NCI-H526 treated with DMSO at 0.1 percent for 48 hours (cell line): ENCODE measurements at regions not wholly inside any gene's neighbourhood (a gene's known extent, or its start where the extent isn't known, plus 50 kb on each side); places are given as distances from the start of the nearest gene placed in this dataset.
"Not testable (repeated sequence)": the region's sequence is repeated elsewhere in the genome, so short reads cannot be mapped to it uniquely, and the experiment has no call there.

Source experiments
- DNase-seq: peaks from one replicate; lab custom pipeline; 2025; lab: John Stamatoyannopoulos, UW

GRCh38 chr1:88293691-88294190 lies 390.3 kb upstream of the PKN2 start:
- no peak for DNase-seq

- DNase-seq, result no peak
These were observed 387.8 kb upstream of the PKN2 start for GRCh38 chr1:88296227-88296626.

- DNase-seq, result no peak
These were observed 387.4 kb upstream of the PKN2 start for GRCh38 chr1:88296642-88297041.

GRCh38 chr1:88298506-88298905 lies 385.6 kb upstream of the PKN2 start:
- DNase-seq, result no peak

GRCh38 chr1:88300752-88301263 lies 383.3 kb upstream of the PKN2 start:
- DNase-seq, result no peak

- DNase-seq, result peak; percentile 29
These were observed 381.1 kb upstream of the PKN2 start for GRCh38 chr1:88302843-88303486.

GRCh38 chr1:88311265-88311664 lies 372.8 kb upstream of the PKN2 start:
- DNase-seq, result no peak

GRCh38 chr1:88311907-88312306 lies 372.2 kb upstream of the PKN2 start:
- no peak for DNase-seq

- no peak for DNase-seq
These were observed 366.7 kb upstream of the PKN2 start for GRCh38 chr1:88317396-88317795.

- no peak for DNase-seq
These were observed 365.3 kb upstream of the PKN2 start for GRCh38 chr1:88318740-88319139.

- DNase-seq, result peak; percentile 23
These were observed 363.8 kb upstream of the PKN2 start for GRCh38 chr1:88320291-88320690.

- no peak for DNase-seq
These were observed 362.4 kb upstream of the PKN2 start for GRCh38 chr1:88321706-88322105.

GRCh38 chr1:88324899-88325298 lies 359.2 kb upstream of the PKN2 start:
- no peak for DNase-seq

- no peak for DNase-seq
These were observed 356.4 kb upstream of the PKN2 start for GRCh38 chr1:88327391-88328267.

GRCh38 chr1:88330201-88330600 lies 353.9 kb upstream of the PKN2 start:
- DNase-seq, result no peak

GRCh38 chr1:88333086-88333695 lies 350.9 kb upstream of the PKN2 start:
- no peak for DNase-seq

GRCh38 chr1:88341447-88341846 lies 342.6 kb upstream of the PKN2 start:
- no peak for DNase-seq

- DNase-seq, result not testable (repeated sequence)
These were observed 342.0 kb upstream of the PKN2 start for GRCh38 chr1:88342081-88342480.

GRCh38 chr1:88350648-88351047 lies 333.4 kb upstream of the PKN2 start:
- no peak for DNase-seq

- no peak for DNase-seq
These were observed 332.1 kb upstream of the PKN2 start for GRCh38 chr1:88351960-88352359.

GRCh38 chr1:88354256-88354655 lies 329.8 kb upstream of the PKN2 start:
- no peak for DNase-seq

- DNase-seq, result no peak
These were observed 326.3 kb upstream of the PKN2 start for GRCh38 chr1:88357729-88358128.
